Progenitor cell of endocrine pancreas (in vitro differentiated cells): ENCODE measurements at regions not wholly inside any gene's neighbourhood (a gene's known extent, or its start where the extent isn't known, plus 50 kb on each side); places are given as distances from the start of the nearest gene placed in this dataset.

ENCODE experiments used
- DNase-seq: peaks from one replicate; pipeline ENCODE4 v3.0.0; 2021; ENCODE audit warnings: low spot score; ENCODE audit not compliant: unreplicated experiment
- H3K27ac Mint-ChIP-seq: 2 replicates; pipeline ENCODE4 v1.8.0; 2021; ENCODE audit warnings: mild to moderate bottlenecking, moderate library complexity, mixed read lengths
- H3K27me3 Mint-ChIP-seq: 2 replicates; pipeline ENCODE4 v1.8.0; 2021; ENCODE audit warnings: mixed read lengths
- H3K36me3 Mint-ChIP-seq: 2 replicates; pipeline ENCODE4 v1.8.0; 2022; ENCODE audit warnings: mixed read lengths; ENCODE audit not compliant: insufficient read depth
- H3K4me1 Mint-ChIP-seq: 2 replicates; pipeline ENCODE4 v1.8.0; 2021; ENCODE audit warnings: low read depth, mixed read lengths
- H3K4me3 Mint-ChIP-seq: 2 replicates; pipeline ENCODE4 v1.8.0; 2021; ENCODE audit warnings: low read depth, mild to moderate bottlenecking, moderate library complexity, mixed read lengths
- H3K9me3 Mint-ChIP-seq: 2 replicates; pipeline ENCODE4 v1.8.0; 2021; ENCODE audit warnings: low read depth, mixed read lengths
- TF ChIP-seq, protein P1 (sequence below): fragments of 200-600 bp; sonication (generic); IDR thresholded peaks from one replicate; pipeline ENCODE4 v1.5.0; 2021; ENCODE audit warnings: antibody characterized with exemption, mild to moderate bottlenecking; ENCODE audit not compliant: unreplicated experiment

- peaks cover 5% of the 10 kb centered on the region for H3K9me3 Mint-ChIP-seq
- TF ChIP-seq, protein P1, sequence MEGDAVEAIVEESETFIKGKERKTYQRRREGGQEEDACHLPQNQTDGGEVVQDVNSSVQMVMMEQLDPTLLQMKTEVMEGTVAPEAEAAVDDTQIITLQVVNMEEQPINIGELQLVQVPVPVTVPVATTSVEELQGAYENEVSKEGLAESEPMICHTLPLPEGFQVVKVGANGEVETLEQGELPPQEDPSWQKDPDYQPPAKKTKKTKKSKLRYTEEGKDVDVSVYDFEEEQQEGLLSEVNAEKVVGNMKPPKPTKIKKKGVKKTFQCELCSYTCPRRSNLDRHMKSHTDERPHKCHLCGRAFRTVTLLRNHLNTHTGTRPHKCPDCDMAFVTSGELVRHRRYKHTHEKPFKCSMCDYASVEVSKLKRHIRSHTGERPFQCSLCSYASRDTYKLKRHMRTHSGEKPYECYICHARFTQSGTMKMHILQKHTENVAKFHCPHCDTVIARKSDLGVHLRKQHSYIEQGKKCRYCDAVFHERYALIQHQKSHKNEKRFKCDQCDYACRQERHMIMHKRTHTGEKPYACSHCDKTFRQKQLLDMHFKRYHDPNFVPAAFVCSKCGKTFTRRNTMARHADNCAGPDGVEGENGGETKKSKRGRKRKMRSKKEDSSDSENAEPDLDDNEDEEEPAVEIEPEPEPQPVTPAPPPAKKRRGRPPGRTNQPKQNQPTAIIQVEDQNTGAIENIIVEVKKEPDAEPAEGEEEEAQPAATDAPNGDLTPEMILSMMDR = no peak
- peaks cover 2% of the 10 kb centered on the region for H3K36me3 Mint-ChIP-seq
- H3K4me3 Mint-ChIP-seq = no peak overlapping the region
- no peaks in the 10 kb centered on the region for H3K4me1 Mint-ChIP-seq
- H3K27ac Mint-ChIP-seq = no peak overlapping the region
- DNase-seq = no peak
- H3K27me3 Mint-ChIP-seq = no peaks in the 10 kb centered on the region
These were observed 278.8 kb upstream of the SORCS1 start for GRCh38 chr10:107443326-107443725.

- H3K36me3 Mint-ChIP-seq = peaks cover 2% of the 10 kb centered on the region
- H3K27me3 Mint-ChIP-seq = no peaks in the 10 kb centered on the region
- no peak overlapping the region for H3K27ac Mint-ChIP-seq
- TF ChIP-seq, protein P1 = no peak
- no peak for DNase-seq
- no peaks in the 10 kb centered on the region for H3K4me1 Mint-ChIP-seq
- peaks cover 5% of the 10 kb centered on the region for H3K9me3 Mint-ChIP-seq
- H3K4me3 Mint-ChIP-seq = no peak overlapping the region
These were observed 277.6 kb upstream of the SORCS1 start for GRCh38 chr10:107442035-107442505.

DNA sequence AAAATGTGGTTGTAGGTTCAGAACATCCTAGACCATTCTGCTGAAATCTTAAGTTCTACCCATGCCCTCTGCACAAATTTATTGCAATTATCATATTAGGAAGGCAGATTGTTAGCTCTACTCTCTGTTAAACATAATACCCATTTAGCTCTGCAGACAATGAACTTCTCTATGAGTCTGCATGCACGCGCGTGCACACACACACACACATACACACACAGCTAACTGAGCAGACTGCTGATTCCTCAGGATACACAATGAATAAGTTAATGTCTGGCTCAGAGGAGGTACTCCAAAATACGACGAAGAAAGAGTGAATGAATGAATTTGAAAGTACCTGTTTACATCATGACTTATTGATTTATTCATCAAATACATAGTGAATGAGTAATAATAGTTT lies 276.2 kb upstream of the SORCS1 start:
- H3K9me3 Mint-ChIP-seq = peaks cover 5% of the 10 kb centered on the region
- no peaks in the 10 kb centered on the region for H3K27me3 Mint-ChIP-seq

GRCh38 chr10:107437921-107438320 lies 273.4 kb upstream of the SORCS1 start:
- no peak overlapping the region for H3K4me3 Mint-ChIP-seq
- TF ChIP-seq, protein P1 = no peak
- H3K27me3 Mint-ChIP-seq = no peaks in the 10 kb centered on the region
- DNase-seq = no peak
- H3K9me3 Mint-ChIP-seq = peaks cover 5% of the 10 kb centered on the region
- no peak overlapping the region for H3K27ac Mint-ChIP-seq
- peaks cover 2% of the 10 kb centered on the region for H3K4me1 Mint-ChIP-seq
- H3K36me3 Mint-ChIP-seq = peaks cover 2% of the 10 kb centered on the region

More for the DNA sequence above, 276.2 kb upstream of the SORCS1 start:
- TF ChIP-seq, protein P1 = no peak
- Mint-ChIP-seq H3K4me3 (no peak overlapping the region), H3K4me1 (no peaks in the 10 kb centered on the region), H3K27ac (no peak overlapping the region), H3K36me3 (peaks cover 2% of the 10 kb centered on the region)
- no peak for DNase-seq

GRCh38 chr10:107436568-107436967 lies 272.1 kb upstream of the SORCS1 start:
- H3K9me3 Mint-ChIP-seq = peaks cover 8% of the 10 kb centered on the region
- TF ChIP-seq, protein P1 = no peak
- DNase-seq = no peak
- H3K27ac Mint-ChIP-seq = no peak overlapping the region
- no peaks in the 10 kb centered on the region for H3K27me3 Mint-ChIP-seq
- H3K36me3 Mint-ChIP-seq = peaks cover 2% of the 10 kb centered on the region
- H3K4me1 Mint-ChIP-seq = peaks cover 4% of the 10 kb centered on the region
- H3K4me3 Mint-ChIP-seq = no peak overlapping the region
